Loucy (cell line): ENCODE measurements at regions not wholly inside any gene's neighbourhood (a gene's known extent, or its start where the extent isn't known, plus 50 kb on each side); places are given as distances from the start of the nearest gene placed in this dataset.

Experiments used
- EZH2phosphoT487 ChIP-seq: fragments of 200-600 bp; IDR thresholded peaks from 2 replicates; pipeline ENCODE4 v1.6.1; 2018; ENCODE audit warnings: antibody characterized with exemption, mild to moderate bottlenecking, moderate library complexity, borderline replicate concordance
- TF ChIP-seq, protein P1 (sequence below): fragments of 200-600 bp; sonication (generic); conservative IDR thresholded peaks from 2 replicates; pipeline ENCODE4 v1.5.1; 2014; ENCODE audit warnings: mild to moderate bottlenecking, antibody characterized with exemption, low read length

DNA sequence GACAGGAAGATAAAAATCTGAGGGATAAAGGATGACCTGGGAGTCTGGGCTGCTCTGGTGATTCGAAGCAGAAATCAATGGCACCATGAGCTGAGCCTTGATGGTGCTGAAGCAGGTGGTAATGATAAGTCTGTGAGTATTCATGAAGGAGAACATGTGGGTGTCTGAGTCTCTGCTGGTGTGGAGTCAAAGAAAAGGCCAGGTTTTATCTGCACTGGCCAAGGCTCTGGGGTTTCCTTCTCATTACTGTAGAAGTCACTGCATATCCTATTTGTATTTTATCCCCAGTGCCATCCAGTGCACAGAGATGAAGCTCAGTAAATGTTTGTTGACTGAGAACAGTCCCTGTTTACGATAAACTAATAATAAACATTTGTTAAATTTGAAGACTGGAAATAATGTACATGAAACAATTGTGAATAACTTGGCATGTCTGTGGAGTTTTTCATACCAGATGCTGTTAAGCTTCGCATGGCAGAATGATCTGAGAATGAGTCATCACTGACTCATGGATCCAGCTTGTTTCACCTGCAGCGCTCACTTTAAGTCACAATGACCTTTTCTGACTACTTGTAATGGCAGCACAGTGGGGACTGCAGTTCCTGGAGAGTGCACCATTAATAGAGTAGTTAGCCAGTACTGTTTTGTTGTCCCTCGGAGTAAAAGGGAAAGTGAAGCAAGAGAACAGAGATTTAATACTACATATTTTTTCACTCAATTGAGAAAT is 538.5 kb downstream of the HTR7 start:
- TF ChIP-seq, protein P1, sequence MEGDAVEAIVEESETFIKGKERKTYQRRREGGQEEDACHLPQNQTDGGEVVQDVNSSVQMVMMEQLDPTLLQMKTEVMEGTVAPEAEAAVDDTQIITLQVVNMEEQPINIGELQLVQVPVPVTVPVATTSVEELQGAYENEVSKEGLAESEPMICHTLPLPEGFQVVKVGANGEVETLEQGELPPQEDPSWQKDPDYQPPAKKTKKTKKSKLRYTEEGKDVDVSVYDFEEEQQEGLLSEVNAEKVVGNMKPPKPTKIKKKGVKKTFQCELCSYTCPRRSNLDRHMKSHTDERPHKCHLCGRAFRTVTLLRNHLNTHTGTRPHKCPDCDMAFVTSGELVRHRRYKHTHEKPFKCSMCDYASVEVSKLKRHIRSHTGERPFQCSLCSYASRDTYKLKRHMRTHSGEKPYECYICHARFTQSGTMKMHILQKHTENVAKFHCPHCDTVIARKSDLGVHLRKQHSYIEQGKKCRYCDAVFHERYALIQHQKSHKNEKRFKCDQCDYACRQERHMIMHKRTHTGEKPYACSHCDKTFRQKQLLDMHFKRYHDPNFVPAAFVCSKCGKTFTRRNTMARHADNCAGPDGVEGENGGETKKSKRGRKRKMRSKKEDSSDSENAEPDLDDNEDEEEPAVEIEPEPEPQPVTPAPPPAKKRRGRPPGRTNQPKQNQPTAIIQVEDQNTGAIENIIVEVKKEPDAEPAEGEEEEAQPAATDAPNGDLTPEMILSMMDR, result no peak
- no peak for TF ChIP-seq EZH2phosphoT487
